HepG2 (cell line): ENCODE measurements at regions not wholly inside any gene's neighbourhood (a gene's known extent, or its start where the extent isn't known, plus 50 kb on each side); places are given as distances from the start of the nearest gene placed in this dataset.

Experiments used
- ATAC-seq: fragments of 200-7000 bp; cut with Tn5 transposase; 3 replicates; pipeline ENCODE4 v1.9.1; 2020; ENCODE audit warnings: mild to moderate bottlenecking, moderate library complexity
- BruUV-seq: library from RNA; stranded (reverse); fragments of 400-500 nt; replicated peaks from 2 replicates; lab custom pipeline; 2021; lab: Mats Ljungman, UMichigan
- CTCF ChIA-PET: fragments of 300-600 bp; formaldehyde crosslinking; extraction: SDS; loops from one replicate; lab custom pipeline; 2021; ENCODE audit warnings: low total read pairs, inconsistent platforms, low intra/inter-chr PET ratio; lab: Yijun Ruan, JAX
- POLR2A ChIA-PET: fragments of 350-600 bp; sonication (Branson Sonifier 250); formaldehyde crosslinking; loops from one replicate; lab custom pipeline; 2020; ENCODE audit warnings: antibody characterized with exemption, inconsistent platforms; lab: Yijun Ruan, JAX
- DNase-seq: peaks from one replicate; pipeline ENCODE4 v3.0.0-alpha.2; 2015; ENCODE audit warnings: low spot score
- FAIRE-seq: peaks from 3 replicates; lab custom pipeline; 2011; peaks lifted over from hg19 to GRCh38; lab: Jason Lieb, UNC
- H2AFZ ChIP-seq: one replicate; pipeline ENCODE4 v1.6.1; 2011; ENCODE audit warnings: low read length, inconsistent platforms
- H3K27ac ChIP-seq: fragments of 300-600 bp; 3 replicates; pipeline ENCODE4 v1.8.0; 2011; ENCODE audit warnings: mixed run types, mild to moderate bottlenecking, mixed read lengths, low read length, inconsistent platforms; ENCODE audit not compliant: insufficient read depth; ENCODE audit errors: extremely low read length
- H3K27me3 ChIP-seq, 2 experiments: fragments of 200-600 bp in 1 of 2; 2 replicates in 1 of 2; 3 replicates in 1 of 2; pipeline versions ENCODE4 v1.6.0 to v1.8.0; 2011; ENCODE audit warnings: low read length in 2 of 2, mild to moderate bottlenecking in 2 of 2, moderate library complexity in 2 of 2, inconsistent platforms in 1 of 2; ENCODE audit not compliant: insufficient read depth in 2 of 2, control insufficient read depth in 1 of 2
- H3K36me3 ChIP-seq, 2 experiments: fragments of 200-600 bp in 1 of 2; replicated peaks in 1 of 2; 2 replicates in 1 of 2; 3 replicates in 1 of 2; pipeline versions ENCODE4 v1.5.1 to v1.8.0; 2011; ENCODE audit warnings: low read length in 2 of 2, inconsistent platforms in 1 of 2; ENCODE audit not compliant: insufficient read depth in 2 of 2, control insufficient read depth in 1 of 2
- H3K4me1 ChIP-seq: 2 replicates; pipeline ENCODE4 v1.5.1; 2012; ENCODE audit warnings: low read length, inconsistent platforms; ENCODE audit not compliant: insufficient read depth
- H3K4me2 ChIP-seq: 2 replicates; pipeline ENCODE4 v1.6.0; 2011; ENCODE audit warnings: low read depth, low read length, inconsistent platforms
- H3K4me3 ChIP-seq, 3 experiments: fragments of 200-600 bp in 1 of 3; sonication (generic), shearing (Covaris generic) in 1 of 3; replicated peaks in 1 of 3; 2 replicates each; pipeline ENCODE4 v1.5.1; 2011 to 2016; ENCODE audit warnings: low read length in 3 of 3, inconsistent platforms in 2 of 3, low read depth in 2 of 3, mild to moderate bottlenecking in 2 of 3, control low read depth in 1 of 3, mixed read lengths in 1 of 3; ENCODE audit not compliant: insufficient read depth in 1 of 3
- H3K79me2 ChIP-seq: one replicate; pipeline ENCODE4 v1.6.1; 2011; ENCODE audit warnings: low read length, inconsistent platforms; ENCODE audit not compliant: insufficient read depth
- H3K9ac ChIP-seq: 2 replicates; pipeline ENCODE4 v1.6.0; 2011; ENCODE audit warnings: mild to moderate bottlenecking, low read depth, low read length, inconsistent platforms; ENCODE audit not compliant: insufficient read depth
- H3K9me3 ChIP-seq: 2 replicates; pipeline ENCODE4 v1.5.1; 2012; ENCODE audit warnings: mild to moderate bottlenecking, low read length
- H4K20me1 ChIP-seq: 2 replicates; pipeline ENCODE4 v1.6.0; 2011; ENCODE audit warnings: inconsistent platforms, mild to moderate bottlenecking, low read length, moderate library complexity; ENCODE audit not compliant: insufficient read depth
- DPF2 ChIP-seq: sonication (generic); formaldehyde crosslinking; IDR thresholded peaks from 2 replicates; pipeline ENCODE4 v1.4.0; 2020; ENCODE audit warnings: mild to moderate bottlenecking, low read depth, missing genetic modification reagents, borderline replicate concordance
- ESRRA ChIP-seq: sonication (generic); formaldehyde crosslinking; IDR thresholded peaks from 2 replicates; pipeline ENCODE4 v1.5.1; 2020; ENCODE audit warnings: mild to moderate bottlenecking, low read depth, missing genetic modification reagents
- GATAD1 ChIP-seq: IDR thresholded peaks from 2 replicates; pipeline ENCODE4 v1.6.1; 2016; ENCODE audit warnings: missing genetic modification reagents, missing compliant biosample characterization
- NKX3-1 ChIP-seq: sonication (generic); formaldehyde crosslinking; IDR thresholded peaks from 2 replicates; pipeline ENCODE4 v1.5.0; 2020; ENCODE audit warnings: missing genetic modification reagents
- NR2C2 ChIP-seq: sonication (generic); formaldehyde crosslinking; IDR thresholded peaks from 2 replicates; pipeline ENCODE4 v1.4.0; 2020; ENCODE audit warnings: missing genetic modification reagents, mild to moderate bottlenecking, moderate library complexity, borderline replicate concordance
- PCBP1 ChIP-seq: fragments of 200-400 bp; formaldehyde crosslinking; IDR thresholded peaks from 2 replicates; pipeline ENCODE4 v1.6.1; 2017; ENCODE audit warnings: mild to moderate bottlenecking, low read depth, low read length, borderline replicate concordance
- RBFOX2 ChIP-seq: fragments of 200-400 bp; formaldehyde crosslinking; IDR thresholded peaks from 2 replicates; pipeline ENCODE4 v1.6.1; 2017; ENCODE audit warnings: low read depth, mild to moderate bottlenecking, low read length
- ZNF501 ChIP-seq: sonication (generic); formaldehyde crosslinking; IDR thresholded peaks from 2 replicates; pipeline ENCODE4 v1.5.1; 2020; ENCODE audit warnings: mild to moderate bottlenecking, moderate library complexity, missing genetic modification reagents
- ZNF577 ChIP-seq: sonication (generic); formaldehyde crosslinking; IDR thresholded peaks from 2 replicates; pipeline ENCODE4 v1.4.0; 2020; ENCODE audit warnings: mild to moderate bottlenecking, low read depth, missing genetic modification reagents, borderline replicate concordance
- ZNF713 ChIP-seq: sonication (generic); formaldehyde crosslinking; IDR thresholded peaks from 2 replicates; pipeline ENCODE4 v1.4.0; 2020; ENCODE audit warnings: mild to moderate bottlenecking, missing genetic modification reagents
- WGBS: methylation state at CpG from one replicate; pipeline ENCODE4 v1.1.6; 2017; ENCODE audit warnings: low lambda C conversion rate; 5-methylcytosine and 5-hydroxymethylcytosine counted together
- in situ Hi-C: cut with HindIII; loops from 2 replicates; pipeline ENCODE4 v1.10.0; 2017; ENCODE audit warnings: low pct_unique_long_range_greater_than_20kb; ENCODE audit not compliant: extremely low pct_ligation_motif_present
- intact Hi-C: fragments of 100-400 bp; cut with micrococcal nuclease; formaldehyde crosslinking; loops from one replicate; pipeline ENCODE4 v1.10.0; 2022; ENCODE audit not compliant: unreplicated experiment
- TF ChIP-seq, protein P1 (sequence below): sonication (generic); formaldehyde crosslinking; IDR thresholded peaks from 2 replicates; pipeline ENCODE4 v1.5.1; 2020; ENCODE audit warnings: missing genetic modification reagents, mild to moderate bottlenecking, borderline replicate concordance
- TF ChIP-seq, protein P2 (sequence below): sonication (generic); formaldehyde crosslinking; IDR thresholded peaks from 2 replicates; pipeline ENCODE4 v1.4.0; 2020; ENCODE audit warnings: missing genetic modification reagents
- TF ChIP-seq, protein P3 (sequence below): sonication (generic); formaldehyde crosslinking; conservative IDR thresholded peaks from 2 replicates; pipeline ENCODE4 v1.4.0; 2020; ENCODE audit warnings: mild to moderate bottlenecking, missing genetic modification reagents, moderate library complexity
- TF ChIP-seq, protein P4 (sequence below): sonication (generic); formaldehyde crosslinking; conservative IDR thresholded peaks from 2 replicates; pipeline ENCODE4 v1.8.0; 2022; ENCODE audit warnings: low read depth, missing genetic modification reagents

DNA sequence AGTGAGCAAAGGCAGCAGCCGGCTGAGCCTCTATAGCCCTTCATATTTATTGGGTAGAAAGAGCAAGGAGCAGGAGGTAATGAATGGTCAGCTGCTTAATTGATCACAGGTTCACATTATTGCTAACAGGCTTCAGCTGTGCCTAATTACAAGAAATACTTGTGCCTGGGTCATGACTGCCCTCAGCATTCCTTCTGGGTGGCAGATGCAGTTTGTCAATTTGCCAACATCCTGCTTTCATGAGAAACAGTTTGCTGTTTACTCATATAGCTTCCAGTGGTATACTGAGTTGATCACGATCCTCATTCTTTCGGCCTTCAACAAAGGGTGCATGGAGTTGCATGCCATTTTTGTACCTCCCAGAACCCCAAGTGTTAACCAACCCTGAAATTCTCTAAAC, 81.0 kb upstream of the PLEKHG7 start:
- DNase-seq (no peak), ATAC-seq (no peak), FAIRE-seq (no peak)
- H3K27ac ChIP-seq, result no peak overlapping the region
- H3K27me3 ChIP-seq, result no peaks in the 10 kb centered on the region
- no peaks in the 10 kb centered on the region for H4K20me1 ChIP-seq
- WGBS, result 20% methylated on average over 3 of the region's 3 CpGs
- no peak overlapping the region for H3K9ac ChIP-seq
- intact Hi-C loops, result no loop called here
- in situ Hi-C loops, result loop anchor here (25.0 kb wide), 1 partner anchor 1235 kb away; no protein-coding TSS in a partner anchor
- H3K79me2 ChIP-seq, result no peaks in the 10 kb centered on the region
- no peaks in the 10 kb centered on the region for H3K9me3 ChIP-seq
- H2AFZ ChIP-seq, result no peak overlapping the region
- no peaks in the 10 kb centered on the region for H3K4me1 ChIP-seq
- CTCF ChIA-PET, result no interaction called here
- BruUV-seq, result no TSS peak
- H3K4me3 ChIP-seq, result no peak overlapping the region
- H3K4me2 ChIP-seq, result no peak overlapping the region
- POLR2A ChIA-PET, result no interaction called here
- H3K36me3 ChIP-seq, result no peaks in the 10 kb centered on the region
- no peak for TF ChIP-seq ZNF501
- TF ChIP-seq RBFOX2, result no peak
- no peak for TF ChIP-seq NKX3-1 (CRISPR knock-in tag)
- TF ChIP-seq, protein P1, sequence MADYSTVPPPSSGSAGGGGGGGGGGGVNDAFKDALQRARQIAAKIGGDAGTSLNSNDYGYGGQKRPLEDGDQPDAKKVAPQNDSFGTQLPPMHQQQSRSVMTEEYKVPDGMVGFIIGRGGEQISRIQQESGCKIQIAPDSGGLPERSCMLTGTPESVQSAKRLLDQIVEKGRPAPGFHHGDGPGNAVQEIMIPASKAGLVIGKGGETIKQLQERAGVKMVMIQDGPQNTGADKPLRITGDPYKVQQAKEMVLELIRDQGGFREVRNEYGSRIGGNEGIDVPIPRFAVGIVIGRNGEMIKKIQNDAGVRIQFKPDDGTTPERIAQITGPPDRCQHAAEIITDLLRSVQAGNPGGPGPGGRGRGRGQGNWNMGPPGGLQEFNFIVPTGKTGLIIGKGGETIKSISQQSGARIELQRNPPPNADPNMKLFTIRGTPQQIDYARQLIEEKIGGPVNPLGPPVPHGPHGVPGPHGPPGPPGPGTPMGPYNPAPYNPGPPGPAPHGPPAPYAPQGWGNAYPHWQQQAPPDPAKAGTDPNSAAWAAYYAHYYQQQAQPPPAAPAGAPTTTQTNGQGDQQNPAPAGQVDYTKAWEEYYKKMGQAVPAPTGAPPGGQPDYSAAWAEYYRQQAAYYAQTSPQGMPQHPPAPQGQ (CRISPR knock-in tag), result no peak
- TF ChIP-seq ZNF577 (CRISPR knock-in tag), result no peak
- TF ChIP-seq, protein P2, sequence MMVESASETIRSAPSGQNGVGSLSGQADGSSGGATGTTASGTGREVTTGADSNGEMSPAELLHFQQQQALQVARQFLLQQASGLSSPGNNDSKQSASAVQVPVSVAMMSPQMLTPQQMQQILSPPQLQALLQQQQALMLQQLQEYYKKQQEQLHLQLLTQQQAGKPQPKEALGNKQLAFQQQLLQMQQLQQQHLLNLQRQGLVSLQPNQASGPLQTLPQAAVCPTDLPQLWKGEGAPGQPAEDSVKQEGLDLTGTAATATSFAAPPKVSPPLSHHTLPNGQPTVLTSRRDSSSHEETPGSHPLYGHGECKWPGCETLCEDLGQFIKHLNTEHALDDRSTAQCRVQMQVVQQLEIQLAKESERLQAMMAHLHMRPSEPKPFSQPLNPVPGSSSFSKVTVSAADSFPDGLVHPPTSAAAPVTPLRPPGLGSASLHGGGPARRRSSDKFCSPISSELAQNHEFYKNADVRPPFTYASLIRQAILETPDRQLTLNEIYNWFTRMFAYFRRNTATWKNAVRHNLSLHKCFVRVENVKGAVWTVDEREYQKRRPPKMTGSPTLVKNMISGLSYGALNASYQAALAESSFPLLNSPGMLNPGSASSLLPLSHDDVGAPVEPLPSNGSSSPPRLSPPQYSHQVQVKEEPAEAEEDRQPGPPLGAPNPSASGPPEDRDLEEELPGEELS, result no peak
- no peak for TF ChIP-seq NR2C2
- no peak for TF ChIP-seq DPF2
- TF ChIP-seq ZNF713 (CRISPR knock-in tag), result no peak
- TF ChIP-seq PCBP1, result no peak
- no peak for TF ChIP-seq ESRRA (CRISPR knock-in tag)
- TF ChIP-seq, protein P3, sequence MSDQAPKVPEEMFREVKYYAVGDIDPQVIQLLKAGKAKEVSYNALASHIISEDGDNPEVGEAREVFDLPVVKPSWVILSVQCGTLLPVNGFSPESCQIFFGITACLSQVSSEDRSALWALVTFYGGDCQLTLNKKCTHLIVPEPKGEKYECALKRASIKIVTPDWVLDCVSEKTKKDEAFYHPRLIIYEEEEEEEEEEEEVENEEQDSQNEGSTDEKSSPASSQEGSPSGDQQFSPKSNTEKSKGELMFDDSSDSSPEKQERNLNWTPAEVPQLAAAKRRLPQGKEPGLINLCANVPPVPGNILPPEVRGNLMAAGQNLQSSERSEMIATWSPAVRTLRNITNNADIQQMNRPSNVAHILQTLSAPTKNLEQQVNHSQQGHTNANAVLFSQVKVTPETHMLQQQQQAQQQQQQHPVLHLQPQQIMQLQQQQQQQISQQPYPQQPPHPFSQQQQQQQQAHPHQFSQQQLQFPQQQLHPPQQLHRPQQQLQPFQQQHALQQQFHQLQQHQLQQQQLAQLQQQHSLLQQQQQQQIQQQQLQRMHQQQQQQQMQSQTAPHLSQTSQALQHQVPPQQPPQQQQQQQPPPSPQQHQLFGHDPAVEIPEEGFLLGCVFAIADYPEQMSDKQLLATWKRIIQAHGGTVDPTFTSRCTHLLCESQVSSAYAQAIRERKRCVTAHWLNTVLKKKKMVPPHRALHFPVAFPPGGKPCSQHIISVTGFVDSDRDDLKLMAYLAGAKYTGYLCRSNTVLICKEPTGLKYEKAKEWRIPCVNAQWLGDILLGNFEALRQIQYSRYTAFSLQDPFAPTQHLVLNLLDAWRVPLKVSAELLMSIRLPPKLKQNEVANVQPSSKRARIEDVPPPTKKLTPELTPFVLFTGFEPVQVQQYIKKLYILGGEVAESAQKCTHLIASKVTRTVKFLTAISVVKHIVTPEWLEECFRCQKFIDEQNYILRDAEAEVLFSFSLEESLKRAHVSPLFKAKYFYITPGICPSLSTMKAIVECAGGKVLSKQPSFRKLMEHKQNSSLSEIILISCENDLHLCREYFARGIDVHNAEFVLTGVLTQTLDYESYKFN (CRISPR knock-in tag), result no peak
- no peak for TF ChIP-seq GATAD1 (CRISPR knock-in tag)
- TF ChIP-seq, protein P4, sequence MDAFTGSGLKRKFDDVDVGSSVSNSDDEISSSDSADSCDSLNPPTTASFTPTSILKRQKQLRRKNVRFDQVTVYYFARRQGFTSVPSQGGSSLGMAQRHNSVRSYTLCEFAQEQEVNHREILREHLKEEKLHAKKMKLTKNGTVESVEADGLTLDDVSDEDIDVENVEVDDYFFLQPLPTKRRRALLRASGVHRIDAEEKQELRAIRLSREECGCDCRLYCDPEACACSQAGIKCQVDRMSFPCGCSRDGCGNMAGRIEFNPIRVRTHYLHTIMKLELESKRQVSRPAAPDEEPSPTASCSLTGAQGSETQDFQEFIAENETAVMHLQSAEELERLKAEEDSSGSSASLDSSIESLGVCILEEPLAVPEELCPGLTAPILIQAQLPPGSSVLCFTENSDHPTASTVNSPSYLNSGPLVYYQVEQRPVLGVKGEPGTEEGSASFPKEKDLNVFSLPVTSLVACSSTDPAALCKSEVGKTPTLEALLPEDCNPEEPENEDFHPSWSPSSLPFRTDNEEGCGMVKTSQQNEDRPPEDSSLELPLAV, result no peak
